KBM-7 (cell line): ENCODE measurements at regions not wholly inside any gene's neighbourhood (a gene's known extent, or its start where the extent isn't known, plus 50 kb on each side); places are given as distances from the start of the nearest gene placed in this dataset.
"Not testable (repeated sequence)": the region's sequence is repeated elsewhere in the genome, so short reads cannot be mapped to it uniquely, and the experiment has no call there.

Source experiments
- DNase-seq: peaks from one replicate; pipeline ENCODE4 v3.0.0-alpha.2; 2015
- in situ Hi-C: fragments of 300-500 bp; cut with MboI; formaldehyde crosslinking; loops from 2 replicates; pipeline ENCODE4 v1.14.3; 2020; ENCODE audit warnings: low sequenced_read_pairs, low pct_unique_long_range_greater_than_20kb, mixed read lengths

DNA sequence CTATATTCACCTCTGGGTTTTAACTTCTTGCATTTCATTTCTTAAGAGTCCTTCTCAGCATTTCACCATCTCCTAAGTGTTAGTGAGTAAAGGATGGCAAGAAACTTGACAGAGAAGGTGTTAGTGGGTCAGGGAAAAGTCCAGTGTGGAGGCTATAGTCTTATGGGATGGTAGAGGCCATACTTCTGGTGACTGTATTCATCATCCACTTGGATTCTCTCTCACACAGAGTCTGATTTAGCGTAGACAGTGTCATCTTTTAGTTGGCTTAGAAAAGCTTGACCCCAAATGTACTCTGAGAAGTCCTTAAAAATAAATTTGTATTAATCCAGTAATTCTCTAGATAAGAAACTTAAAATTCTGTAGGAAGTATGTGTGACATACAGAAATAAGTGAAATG lies 232.4 kb upstream of the FBXO33 start:
- in situ Hi-C loops, result no loop called here
- no peak for DNase-seq

DNA sequence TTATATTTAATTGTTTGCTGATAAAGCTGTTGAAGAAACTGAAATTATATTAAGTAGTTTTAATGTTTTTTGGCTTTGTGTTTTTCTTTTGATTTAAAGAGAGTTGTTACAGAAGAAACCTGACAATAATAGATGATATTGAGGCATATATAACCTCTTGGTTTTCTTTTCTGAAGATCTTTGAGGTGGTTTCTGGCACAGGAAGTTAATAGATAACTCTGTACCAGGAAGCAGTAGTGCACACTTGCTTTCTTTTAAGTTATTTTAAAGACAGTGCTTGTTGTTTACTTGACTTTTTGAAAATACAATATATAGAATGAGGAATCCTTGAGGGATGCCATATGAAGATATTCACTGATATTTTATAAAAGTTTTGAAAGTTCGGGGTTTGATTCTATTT lies 209.0 kb upstream of the FBXO33 start:
- no peak for DNase-seq
- in situ Hi-C loops, result no loop called here

GRCh38 chr14:39639009-39639408 lies 206.8 kb upstream of the FBXO33 start:
- in situ Hi-C loops, DNase-seq: not testable (repeated sequence)

GRCh38 chr14:39628087-39628486 lies 195.9 kb upstream of the FBXO33 start:
- in situ Hi-C loops, result no loop called here
- no peak for DNase-seq

DNA sequence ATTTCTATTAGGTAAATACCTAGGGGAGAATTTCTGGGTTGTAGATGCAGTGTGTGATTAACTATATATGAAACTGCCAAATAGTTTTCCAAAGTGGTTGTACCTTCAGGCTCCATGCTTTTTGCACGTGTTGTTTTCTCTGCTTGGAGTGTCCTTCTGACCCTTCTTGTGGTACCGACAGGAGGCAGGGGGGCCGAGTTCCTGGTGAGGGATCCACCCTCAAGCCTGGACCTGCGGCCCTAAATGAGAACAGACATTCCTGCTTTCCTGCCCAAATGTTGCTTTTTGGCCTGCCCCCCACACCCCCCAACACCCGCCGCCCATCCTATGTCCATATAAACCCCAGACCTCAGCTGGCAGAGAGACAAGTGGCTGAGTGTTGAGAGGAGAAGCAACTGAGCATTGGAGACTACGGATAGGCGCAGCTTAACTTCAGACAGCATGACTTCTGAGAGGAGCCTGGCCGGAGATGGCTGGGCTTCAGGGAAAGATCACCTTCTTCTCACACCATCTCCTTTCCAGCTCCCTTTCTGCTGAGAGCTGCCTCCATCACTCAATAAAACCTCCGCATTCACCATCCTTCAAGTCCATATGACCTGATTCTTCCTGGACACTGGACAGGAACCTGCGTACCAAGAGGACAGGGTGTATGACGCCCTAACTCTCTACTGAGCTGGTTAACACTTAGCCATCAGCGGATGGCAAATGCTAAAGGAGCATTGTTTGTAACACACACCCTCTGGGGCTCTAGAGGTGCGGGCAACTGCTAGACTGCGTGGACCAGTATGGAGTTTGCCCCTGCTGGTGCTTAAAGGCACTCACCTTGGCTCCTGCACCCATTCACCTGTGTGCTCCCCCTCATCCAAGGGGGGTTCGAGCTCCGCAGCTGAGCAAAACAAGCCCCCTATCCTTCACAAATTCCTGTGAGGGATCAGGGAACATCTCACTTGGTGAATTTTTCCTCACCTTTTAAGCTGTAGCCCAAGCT lies 194.7 kb upstream of the FBXO33 start:
- no peak for DNase-seq
- in situ Hi-C loops, result no loop called here

- no peak for DNase-seq
- in situ Hi-C loops, result no loop called here
Observed at GRCh38 chr14:39621678-39622077, 189.4 kb upstream of the FBXO33 start.

DNA sequence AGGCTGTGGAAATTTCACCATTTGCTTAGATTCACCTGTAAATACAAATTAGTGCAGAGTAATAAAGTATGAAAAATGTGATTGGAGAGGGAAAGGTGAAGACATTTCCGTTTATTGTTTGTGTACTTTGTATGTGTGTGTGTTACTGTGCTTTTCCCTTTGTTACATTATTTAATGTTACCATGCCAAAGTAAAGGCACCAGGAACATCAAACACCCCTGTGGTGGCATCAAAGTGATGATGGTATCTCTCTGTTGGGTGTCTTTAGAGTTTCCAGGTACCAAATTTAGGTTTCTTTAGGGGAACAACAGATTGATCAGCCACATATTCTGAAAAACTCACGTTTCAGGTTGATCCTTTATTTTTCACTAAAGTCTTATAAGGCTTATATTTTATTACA lies 189.0 kb upstream of the FBXO33 start:
- DNase-seq, result no peak
- in situ Hi-C loops, result no loop called here

DNA sequence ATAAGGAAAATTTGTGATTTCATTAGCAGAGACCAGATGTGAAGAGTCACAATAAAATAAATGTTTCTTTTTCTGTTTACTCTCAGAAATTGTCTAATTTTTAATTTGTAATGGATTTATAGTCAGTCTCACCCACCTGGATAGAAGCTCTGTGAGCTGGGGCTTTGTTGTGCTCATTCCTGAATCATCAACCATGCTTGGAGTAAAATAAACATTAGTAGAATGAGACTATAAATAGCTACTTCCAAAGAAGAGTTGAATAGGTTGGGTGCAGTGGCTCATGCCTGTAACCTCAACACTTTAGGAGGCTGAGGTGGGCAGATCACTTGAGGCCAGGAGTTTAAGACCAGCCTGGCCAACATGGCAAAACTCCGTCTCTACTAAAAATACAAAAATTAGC lies 185.3 kb upstream of the FBXO33 start:
- in situ Hi-C loops, result no loop called here
- no peak for DNase-seq

- DNase-seq, result no peak
- in situ Hi-C loops, result no loop called here
Observed at GRCh38 chr14:39615352-39615751, 183.1 kb upstream of the FBXO33 start.

GRCh38 chr14:39614297-39614923 lies 182.2 kb upstream of the FBXO33 start:
- in situ Hi-C loops, result no loop called here
- DNase-seq, result no peak

DNA sequence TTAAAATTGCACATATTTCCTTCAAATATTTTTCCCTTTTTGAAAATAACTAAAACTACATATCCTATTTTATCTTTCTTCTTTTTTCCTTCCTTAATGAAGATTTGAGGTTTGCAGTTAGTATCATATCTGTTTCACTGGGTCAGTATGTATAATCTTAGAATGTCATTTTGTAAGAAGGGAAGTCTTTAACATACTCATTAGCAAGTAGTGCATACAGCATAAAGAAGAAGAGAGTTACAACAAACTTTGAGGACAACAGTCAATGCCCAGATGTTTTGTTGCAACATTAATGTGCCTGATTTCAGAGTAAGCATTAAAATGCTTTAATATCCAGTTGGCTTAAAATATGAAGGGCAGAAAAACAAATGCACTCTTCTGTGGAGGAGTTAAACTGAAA lies 176.9 kb upstream of the FBXO33 start:
- in situ Hi-C loops, result no loop called here
- DNase-seq, result no peak

- no peak for DNase-seq
- in situ Hi-C loops, result no loop called here
Observed at GRCh38 chr14:39607978-39608377, 175.7 kb upstream of the FBXO33 start.

- DNase-seq, result no peak
Observed at GRCh38 chr14:39603942-39604341, 171.7 kb upstream of the FBXO33 start.

DNA sequence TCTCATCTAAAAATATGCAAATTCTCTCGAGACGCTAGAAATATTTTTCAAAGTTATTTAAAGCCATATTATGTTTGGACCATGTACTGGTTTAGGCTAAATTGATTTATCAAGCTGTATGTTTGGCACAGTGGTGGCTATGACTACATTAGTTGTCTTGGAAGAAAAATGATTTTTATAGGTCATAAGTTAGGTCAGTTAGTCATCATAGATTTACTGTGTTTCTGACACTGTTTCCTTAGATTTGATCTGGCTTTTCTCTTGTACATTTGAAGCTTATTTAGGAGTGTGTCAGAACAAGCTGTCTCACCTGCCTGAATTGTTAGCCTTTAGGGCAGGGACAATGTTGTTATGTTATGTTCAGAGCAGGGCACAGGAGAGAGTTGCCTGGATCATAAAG lies 161.1 kb upstream of the FBXO33 start:
- in situ Hi-C loops, result no loop called here
- DNase-seq, result no peak

More at GRCh38 chr14:39603942-39604341, 171.7 kb upstream of the FBXO33 start:
- in situ Hi-C loops, result no loop called here

DNA sequence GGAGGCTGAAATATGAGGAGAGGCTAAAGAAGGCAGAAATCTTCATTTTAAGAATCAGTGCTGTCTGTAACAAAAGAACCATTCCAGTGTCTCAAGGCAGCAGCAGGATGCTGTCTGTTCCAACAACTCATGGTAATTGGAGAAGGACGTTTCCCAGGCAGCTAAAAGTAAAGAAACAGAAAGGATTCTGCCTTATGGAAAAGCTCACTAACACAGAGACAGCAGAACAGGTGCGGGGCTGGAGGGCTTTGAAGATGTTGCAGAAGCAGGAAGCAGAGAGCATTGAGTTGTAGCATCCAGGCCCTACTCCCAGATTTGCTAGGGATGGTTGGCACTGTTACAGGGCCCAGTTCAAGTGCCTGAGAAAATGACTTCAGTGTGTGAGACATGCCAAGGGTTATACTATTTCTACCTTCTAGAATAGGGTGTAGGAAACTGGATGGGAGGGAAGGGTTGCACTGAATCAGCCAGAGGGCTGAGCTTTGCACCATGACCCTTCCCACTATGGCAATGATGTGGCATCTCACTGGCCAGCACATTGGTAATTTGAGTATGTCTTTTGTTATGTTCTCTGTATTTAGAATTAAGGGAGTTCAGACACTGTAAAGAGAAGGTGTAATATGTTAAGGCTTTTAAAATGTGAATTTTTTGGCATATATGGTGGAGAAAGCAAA lies 160.0 kb upstream of the FBXO33 start:
- no peak for DNase-seq
- in situ Hi-C loops, result no loop called here

GRCh38 chr14:39589882-39590281 lies 157.6 kb upstream of the FBXO33 start:
- DNase-seq, result not testable (repeated sequence)

GRCh38 chr14:39582028-39582654 lies 149.9 kb upstream of the FBXO33 start:
- in situ Hi-C loops, result no loop called here

More at GRCh38 chr14:39589882-39590281, 157.6 kb upstream of the FBXO33 start:
- in situ Hi-C loops, result not testable (repeated sequence)

GRCh38 chr14:39581474-39581873 lies 149.2 kb upstream of the FBXO33 start:
- DNase-seq, result peak; percentile 3

More at GRCh38 chr14:39582028-39582654, 149.9 kb upstream of the FBXO33 start:
- DNase-seq, result no peak

GRCh38 chr14:39580696-39581095 lies 148.5 kb upstream of the FBXO33 start:
- in situ Hi-C loops, result no loop called here
- DNase-seq, result no peak

More at GRCh38 chr14:39581474-39581873, 149.2 kb upstream of the FBXO33 start:
- in situ Hi-C loops, result no loop called here
